GM21528 (cell line): ENCODE measurements at regions not wholly inside any gene's neighbourhood (a gene's known extent, or its start where the extent isn't known, plus 50 kb on each side); places are given as distances from the start of the nearest gene placed in this dataset.

ENCODE experiments used
- ATAC-seq: cut with Tn5 transposase; IDR thresholded peaks from one replicate; pipeline ENCODE4 v1.9.1; 2021; ENCODE audit warnings: mild to moderate bottlenecking, moderate library complexity; ENCODE audit not compliant: unreplicated experiment, low FRiP score

DNA sequence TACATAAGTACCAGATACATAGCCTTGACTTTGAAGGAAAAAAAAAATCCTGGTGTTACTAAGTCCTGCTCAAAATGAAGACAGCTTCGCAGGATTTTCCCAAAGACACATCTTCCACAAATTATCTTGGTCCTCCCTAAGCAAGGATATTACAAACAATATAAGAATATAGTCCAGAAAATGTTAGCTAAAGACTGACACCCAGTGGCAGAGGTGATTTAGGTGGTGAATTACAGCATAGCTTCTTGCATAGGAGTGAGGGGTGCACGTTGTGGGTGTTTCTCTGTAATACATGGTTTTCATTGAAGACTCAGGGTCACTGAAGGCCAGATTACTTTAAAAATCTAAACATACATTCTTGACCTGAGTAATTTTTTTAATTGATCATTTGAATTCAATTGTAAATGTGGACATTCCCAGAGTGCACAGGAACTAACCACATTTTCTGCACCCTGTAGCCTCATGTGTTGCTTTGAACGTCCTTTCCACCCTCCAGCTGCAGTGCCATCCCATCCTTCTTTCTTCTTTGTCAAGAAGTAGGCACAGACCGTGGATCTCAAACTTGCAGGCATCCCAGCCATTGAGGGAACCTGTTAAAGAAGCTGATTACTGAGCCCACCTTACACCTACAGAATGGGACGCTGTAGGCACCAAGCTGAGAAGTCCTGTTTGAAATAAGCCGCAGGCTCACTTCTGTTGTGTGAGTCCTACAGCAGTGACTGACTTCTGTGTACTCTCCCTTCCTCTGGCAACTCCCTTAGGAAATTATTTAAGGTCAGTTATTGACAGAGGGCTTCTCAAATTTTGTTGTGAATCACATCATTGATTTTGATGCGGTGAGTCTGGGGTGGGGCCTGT, 102.6 kb downstream of the PERP start:
- ATAC-seq = no peak

DNA sequence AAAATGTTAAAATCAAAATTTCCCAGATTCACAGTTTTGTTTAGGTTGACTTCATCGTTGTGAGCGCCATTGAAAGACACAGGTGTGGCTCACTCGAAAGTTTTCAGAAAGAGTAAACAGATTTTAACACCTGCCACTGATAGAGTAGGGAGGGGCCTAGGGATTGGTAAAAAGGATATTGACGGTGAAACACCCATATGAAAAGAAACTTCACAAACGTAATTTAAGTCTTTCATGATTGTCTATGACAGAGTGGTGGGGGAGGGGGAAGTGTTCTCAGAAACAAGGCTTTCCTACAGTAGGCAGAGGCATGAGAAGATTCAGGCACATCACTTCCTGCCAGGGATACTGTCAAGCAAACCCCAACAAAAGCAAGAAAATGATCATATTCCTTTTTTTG, 101.4 kb downstream of the PERP start:
- no peak for ATAC-seq

GRCh38 chr6:138007014-138007472, 100.2 kb downstream of the PERP start:
- ATAC-seq = no peak

GRCh38 chr6:138008791-138009190, 98.4 kb downstream of the PERP start:
- no peak for ATAC-seq

GRCh38 chr6:138011413-138011812, 95.8 kb downstream of the PERP start:
- no peak for ATAC-seq

- ATAC-seq = no peak
Measured at GRCh38 chr6:138012682-138013081, 94.5 kb downstream of the PERP start.

DNA sequence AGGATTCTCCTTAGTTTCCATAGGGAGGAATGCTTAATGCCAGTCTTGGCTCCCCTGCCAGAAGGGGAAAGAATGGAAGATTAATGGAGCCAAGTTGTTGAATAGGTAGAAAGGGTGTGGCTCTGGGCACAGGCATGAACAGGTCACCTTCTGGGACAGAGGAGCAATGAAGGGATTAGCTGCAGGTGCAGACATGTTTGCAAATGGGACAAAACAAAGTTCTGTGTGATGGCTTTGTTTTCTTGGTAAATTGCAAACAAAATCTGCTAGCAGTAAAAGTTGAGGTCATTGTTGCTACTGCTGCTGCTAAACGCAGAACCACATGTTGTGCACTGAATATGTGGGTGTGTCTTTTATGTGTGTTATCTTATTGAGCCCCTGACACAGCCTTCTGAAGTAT, 93.3 kb downstream of the PERP start:
- no peak for ATAC-seq

DNA sequence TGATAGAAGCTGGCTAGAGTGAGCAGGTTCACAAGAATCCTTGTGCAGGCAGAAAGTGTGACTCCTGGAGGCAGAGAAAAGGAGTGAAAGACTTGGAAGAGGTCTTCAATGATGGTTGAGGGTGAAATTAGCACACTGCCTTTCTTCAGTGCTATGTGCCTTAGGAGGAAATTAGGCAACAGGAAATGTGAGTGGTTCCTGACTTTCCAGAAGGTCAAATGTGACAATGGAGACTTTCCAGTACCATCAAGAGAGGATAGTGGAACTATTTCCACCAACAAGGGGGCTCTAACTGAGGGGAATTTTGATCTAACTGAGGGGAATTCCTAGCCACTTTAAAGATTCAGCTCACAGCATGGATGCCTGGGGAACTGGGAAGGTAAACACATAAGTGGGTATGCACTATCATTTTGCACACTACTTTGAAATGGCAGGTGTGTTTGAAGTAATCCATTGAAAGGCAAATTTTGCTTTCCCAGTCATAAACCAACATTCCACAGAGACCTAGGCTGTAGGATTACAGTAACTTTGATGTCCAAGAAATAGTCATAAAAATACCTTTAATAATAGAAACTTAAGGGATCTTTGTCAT, 90.0 kb downstream of the PERP start:
- no peak for ATAC-seq

DNA sequence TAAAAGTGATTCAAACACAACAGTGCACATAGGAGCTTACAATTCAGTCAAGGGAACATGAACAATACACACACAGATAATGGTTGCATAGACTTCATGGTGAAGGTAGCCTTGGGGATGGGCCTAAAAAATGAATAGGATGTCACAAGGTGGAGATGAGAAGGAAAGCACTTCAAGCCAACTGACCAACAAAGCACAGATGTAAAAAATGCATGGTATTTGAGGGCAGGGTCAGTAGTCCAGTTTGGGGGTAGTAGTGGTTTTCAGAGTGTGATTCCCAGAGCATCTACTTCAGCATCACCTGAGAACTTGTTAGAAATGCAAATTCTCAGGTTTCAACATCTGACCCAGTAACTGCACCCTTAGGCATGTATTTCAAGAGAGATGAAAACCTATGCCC, 88.9 kb downstream of the PERP start:
- ATAC-seq = no peak

GRCh38 chr6:138025528-138025978, 81.7 kb downstream of the PERP start:
- ATAC-seq = no peak

DNA sequence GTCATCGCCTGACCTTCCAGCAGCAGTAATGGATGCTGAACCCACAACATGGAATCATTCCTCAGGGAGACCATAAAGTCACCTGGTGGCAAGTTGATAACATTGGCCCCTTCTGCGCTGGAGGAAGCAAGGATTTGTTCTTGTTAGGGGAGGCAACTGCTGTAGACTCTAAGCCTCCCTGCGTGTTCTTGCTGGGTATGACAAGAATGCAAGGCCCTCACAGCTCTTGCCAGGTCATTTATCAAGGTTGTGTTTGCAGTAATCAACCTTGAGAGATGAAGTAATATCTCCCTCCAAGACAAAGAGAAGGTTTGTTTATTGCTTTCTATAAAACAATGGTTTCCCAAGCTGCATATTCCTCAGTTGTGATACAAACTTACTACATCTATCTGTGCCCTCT, 80.9 kb downstream of the PERP start:
- no peak for ATAC-seq

DNA sequence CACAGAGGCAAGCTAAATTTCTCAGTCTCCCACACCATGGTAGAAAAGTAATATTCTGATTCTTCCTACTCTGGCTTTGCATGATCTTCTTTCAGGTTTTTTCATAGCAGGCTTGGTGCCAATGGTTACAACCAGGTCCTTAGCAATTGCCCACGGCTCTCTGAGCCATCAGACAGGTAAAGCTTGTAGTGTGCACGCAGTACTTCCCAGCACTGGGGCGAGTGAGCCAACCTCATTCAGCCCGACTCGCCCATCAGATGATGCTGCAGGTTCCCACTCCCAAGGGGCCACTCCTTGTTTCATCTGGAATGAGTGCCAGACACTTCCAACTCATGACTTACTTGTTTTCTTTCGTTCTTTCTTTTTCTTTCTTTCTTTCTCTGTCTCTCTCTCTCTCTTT, 78.3 kb downstream of the PERP start:
- no peak for ATAC-seq

DNA sequence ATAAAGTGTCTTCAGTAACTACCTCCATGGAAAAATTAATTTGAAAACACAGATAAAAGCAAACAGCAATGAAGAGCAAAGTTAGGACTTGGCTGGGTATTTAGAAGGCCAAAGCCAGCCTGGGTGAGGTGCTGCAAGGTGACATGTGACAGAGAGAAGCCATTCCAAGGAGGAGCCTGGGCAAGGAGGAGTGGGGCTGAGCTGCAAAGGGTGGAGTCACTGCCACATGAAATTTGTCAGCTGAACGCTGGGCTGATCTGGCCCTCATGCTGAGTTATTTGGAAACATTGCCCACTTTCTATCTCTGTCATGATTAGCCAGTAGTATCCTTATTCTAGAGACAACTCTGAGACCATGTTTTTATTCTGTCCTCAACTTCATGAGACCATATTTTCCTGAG, 76.3 kb downstream of the PERP start:
- no peak for ATAC-seq

DNA sequence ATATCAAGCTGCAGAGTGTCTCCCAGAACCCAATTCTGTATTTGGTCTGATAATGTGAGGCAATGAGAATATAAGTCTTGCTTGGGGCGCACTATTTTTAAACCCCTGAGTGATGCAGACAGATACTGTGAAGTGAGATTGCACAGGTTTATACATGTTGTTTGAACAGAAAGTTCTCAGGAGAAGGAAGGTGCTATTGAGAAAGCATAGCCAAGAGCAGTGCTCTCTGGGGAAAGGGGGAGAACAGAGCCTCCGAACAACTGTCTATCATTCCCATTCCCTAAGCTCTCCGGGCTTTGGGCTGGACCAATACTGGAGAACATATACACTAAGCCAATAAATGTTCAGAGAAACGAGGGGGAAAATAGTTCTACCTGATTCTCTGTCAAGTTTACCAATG, 75.8 kb downstream of the PERP start:
- no peak for ATAC-seq

DNA sequence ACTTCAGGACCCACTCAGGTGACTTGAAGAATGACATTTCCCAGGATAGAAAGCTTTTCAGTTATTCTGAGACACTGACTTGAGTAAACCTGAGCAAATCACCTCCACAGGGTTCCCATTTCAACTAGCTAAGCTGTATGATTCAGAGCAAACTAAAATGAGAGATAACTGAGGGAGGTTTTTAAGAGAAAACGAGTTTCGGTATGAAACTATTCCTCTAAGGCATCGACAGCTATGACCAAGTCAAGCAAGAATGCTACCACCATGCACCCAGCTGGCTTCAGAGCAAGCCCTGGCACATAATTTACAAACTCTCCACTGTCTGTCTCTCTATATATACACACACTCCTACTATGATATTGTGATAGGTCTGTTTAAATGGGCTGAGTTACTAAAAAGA, 75.4 kb downstream of the PERP start:
- ATAC-seq = no peak

GRCh38 chr6:138032571-138032970, 74.6 kb downstream of the PERP start:
- no peak for ATAC-seq

GRCh38 chr6:138034229-138034628, 73.0 kb downstream of the PERP start:
- ATAC-seq = no peak

GRCh38 chr6:138035070-138035469, 72.1 kb downstream of the PERP start:
- no peak for ATAC-seq

DNA sequence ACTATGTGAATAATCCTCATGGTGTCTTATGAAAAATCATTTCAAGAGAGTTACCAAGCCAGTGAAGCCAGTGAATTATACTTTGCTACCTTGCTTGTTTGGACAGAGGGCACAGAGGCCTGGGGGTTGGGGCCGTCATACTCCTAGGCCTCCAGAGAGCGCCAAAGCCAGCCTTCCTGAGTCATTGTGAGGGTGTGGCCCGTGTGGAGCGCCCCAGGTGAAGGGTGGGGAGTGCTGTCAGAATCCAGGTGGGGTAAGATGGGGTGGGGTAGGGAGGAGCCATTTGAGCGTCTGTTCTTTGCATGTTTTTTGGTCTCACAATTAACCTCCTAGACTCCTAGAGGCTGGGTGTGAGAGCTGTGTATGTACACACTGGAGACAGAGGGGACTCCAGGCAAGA, 71.1 kb downstream of the PERP start:
- ATAC-seq = no peak

- ATAC-seq = no peak
Measured at GRCh38 chr6:138037009-138037504, 70.2 kb downstream of the PERP start.

GRCh38 chr6:138038142-138038870, 68.9 kb downstream of the PERP start:
- ATAC-seq = no peak
